HG03457 (cell line): ENCODE measurements at regions not wholly inside any gene's neighbourhood (a gene's known extent, or its start where the extent isn't known, plus 50 kb on each side); places are given as distances from the start of the nearest gene placed in this dataset.

Experiments used
- ATAC-seq: cut with Tn5 transposase; IDR thresholded peaks from one replicate; pipeline ENCODE4 v1.9.1; 2021; ENCODE audit warnings: moderate number of reproducible peaks; ENCODE audit not compliant: unreplicated experiment

- no peak for ATAC-seq
Observed at GRCh38 chr4:15364183-15364582, 63.6 kb upstream of the C1QTNF7 start.

GRCh38 chr4:15365641-15366040 lies 62.2 kb upstream of the C1QTNF7 start:
- ATAC-seq = no peak

GRCh38 chr4:15366721-15367120 lies 61.1 kb upstream of the C1QTNF7 start:
- no peak for ATAC-seq

GRCh38 chr4:15368856-15369255 lies 59.0 kb upstream of the C1QTNF7 start:
- no peak for ATAC-seq

GRCh38 chr4:15370296-15370695 lies 57.5 kb upstream of the C1QTNF7 start:
- ATAC-seq = no peak

GRCh38 chr4:15373363-15373762 lies 54.5 kb upstream of the C1QTNF7 start:
- ATAC-seq = no peak

GRCh38 chr4:15374656-15375055 lies 53.2 kb upstream of the C1QTNF7 start:
- no peak for ATAC-seq

- ATAC-seq = no peak
Observed at GRCh38 chr4:15375667-15376066, 52.2 kb upstream of the C1QTNF7 start.

GRCh38 chr4:15376145-15376544 lies 51.7 kb upstream of the C1QTNF7 start:
- no peak for ATAC-seq

- ATAC-seq = no peak
Observed at GRCh38 chr4:15376594-15376993, 51.2 kb upstream of the C1QTNF7 start.
